ENCODE measurements at regions not wholly inside any gene's neighbourhood (a gene's known extent, or its start where the extent isn't known, plus 50 kb on each side); places are given as distances from the start of the nearest gene placed in this dataset.

- TF ChIP-seq SKIL (IDR thresholded peaks at IDR 0.05; ENCODE audit: low read depth, poor library complexity, severe bottlenecking): no peak
Measured at GRCh38 chr5:3508395-3508794, 87.2 kb upstream of the IRX1 start (continued).

GRCh38 chr5:3490957-3491507 is 104.6 kb upstream of the IRX1 start:
- Histone ChIP-seq H3K9ac (ENCODE audit: control insufficient read depth, insufficient read depth, low read length) (no peak overlapping the region), H2AFZ (ENCODE audit: control insufficient read depth, low read depth, low read length) (no peak overlapping the region), H3K27me3 (replicated peaks in 1 of 2; ENCODE audit: control insufficient read depth in 2 of 2, insufficient read depth in 2 of 2, low read length in 1 of 2) (no peaks in the 10 kb centered on the region), H3K4me1 (ENCODE audit: control insufficient read depth, insufficient read depth, low read length) (no peaks in the 10 kb centered on the region), H3K27ac (ENCODE audit: control insufficient read depth, insufficient read depth) (no peak overlapping the region), H3K4me3 (no peak overlapping the region), H4K20me1 (ENCODE audit: control insufficient read depth, insufficient read depth) (no peaks in the 10 kb centered on the region), H3K36me3 (ENCODE audit: control insufficient read depth in 2 of 2, insufficient read depth in 2 of 2, low read length in 1 of 2) (no peaks in the 10 kb centered on the region), H3K9me3 (replicated peaks; ENCODE audit: control insufficient read depth, insufficient read depth, low read length) (no peaks in the 10 kb centered on the region; the same call in 2 of the 3 replicates), H3K4me2 (ENCODE audit: control insufficient read depth, insufficient read depth) (no peak overlapping the region), H3K79me2 (ENCODE audit: control insufficient read depth, insufficient read depth, low read length) (no peaks in the 10 kb centered on the region)
- ChIA-PET RAD21 (ENCODE audit: unreplicated experiment) (no interaction called here), CTCF (no interaction called here), POLR2A (no interaction called here), SMC1A (ENCODE audit: uncharacterized antibody, unreplicated experiment) (no interaction called here)
- in situ Hi-C loops (cut with MboI) (no loop called here), intact Hi-C loops (cut with micrococcal nuclease; ENCODE audit: unreplicated experiment) (no loop called here)
- FAIRE-seq (no peak), DNase-seq (ENCODE audit: low read depth, low spot score) (no peak), ATAC-seq (no peak)
- TF ChIP-seq FOXM1 (IDR thresholded peaks at IDR 0.05; ENCODE audit: low read depth, low read length) (no peak), SREBF1 (IDR thresholded peaks at IDR 0.05; ENCODE audit: low read length) (no peak), FOS (IDR thresholded peaks at IDR 0.05; ENCODE audit: borderline replicate concordance, extremely low read depth, insufficient read length) (no peak)
- WGBS (ENCODE audit: insufficient coverage, insufficient replicate concordance, low lambda C conversion rate, missing lambda C conversion rate): 63% methylated on average over 18 of the region's 18 CpGs
- BruUV-seq (replicated peaks): no TSS peak
